ENCODE measurements at regions not wholly inside any gene's neighbourhood (a gene's known extent, or its start where the extent isn't known, plus 50 kb on each side); places are given as distances from the start of the nearest gene placed in this dataset.

- no peak for DNase-seq
These were observed 909.9 kb upstream of the ACVR2A start for GRCh38 chr2:146934921-146935320.

DNA sequence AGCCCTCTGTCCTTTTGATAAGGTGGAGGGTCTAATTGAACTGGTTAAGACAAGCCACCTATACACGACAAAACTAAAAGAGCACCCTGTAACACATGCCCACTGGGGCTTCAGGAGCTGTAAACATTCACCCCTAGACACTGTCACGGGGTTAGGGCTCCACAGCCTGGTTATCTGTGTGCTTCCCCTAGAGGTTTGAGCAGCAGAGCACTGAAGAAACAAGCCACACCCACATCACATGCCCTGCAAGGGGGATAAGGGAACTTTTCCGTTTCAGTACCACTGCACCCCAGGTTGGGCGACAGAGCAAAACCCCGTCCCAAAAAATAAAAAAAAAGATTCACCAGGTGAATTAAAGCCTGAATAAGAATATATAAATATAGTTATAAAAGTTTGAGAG, 913.7 kb upstream of the ACVR2A start:
- DNase-seq: no peak

DNA sequence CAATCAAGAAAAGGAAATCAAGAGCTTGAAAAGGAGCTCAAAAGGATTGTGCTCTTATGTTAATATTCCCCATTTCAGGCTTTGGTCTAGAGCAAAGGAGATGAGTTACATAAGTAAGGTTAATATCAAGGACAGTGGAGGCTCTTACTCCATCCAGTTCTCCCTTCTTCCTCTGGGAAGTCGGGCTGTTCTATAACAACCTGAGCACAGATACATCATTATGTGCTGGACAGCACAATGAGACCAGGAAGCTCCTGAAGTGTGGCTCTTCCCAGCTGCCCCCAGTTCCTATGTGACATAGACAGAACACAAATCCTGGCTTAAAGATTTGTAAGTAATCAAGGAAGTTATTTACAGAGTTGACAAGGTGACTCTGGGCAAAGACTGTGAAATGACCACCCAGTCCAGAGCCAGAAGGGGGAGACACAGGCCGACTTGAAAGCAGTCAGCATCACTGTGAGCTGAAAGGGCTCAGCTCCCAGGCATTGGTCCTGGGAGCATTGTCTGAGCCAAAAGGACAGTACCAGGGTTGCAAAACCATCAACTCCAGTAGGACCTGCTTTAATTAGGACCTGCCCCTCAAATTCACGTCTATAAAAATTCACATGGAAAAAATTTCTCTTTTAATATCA, 917.6 kb upstream of the ACVR2A start:
- DNase-seq: no peak

DNA sequence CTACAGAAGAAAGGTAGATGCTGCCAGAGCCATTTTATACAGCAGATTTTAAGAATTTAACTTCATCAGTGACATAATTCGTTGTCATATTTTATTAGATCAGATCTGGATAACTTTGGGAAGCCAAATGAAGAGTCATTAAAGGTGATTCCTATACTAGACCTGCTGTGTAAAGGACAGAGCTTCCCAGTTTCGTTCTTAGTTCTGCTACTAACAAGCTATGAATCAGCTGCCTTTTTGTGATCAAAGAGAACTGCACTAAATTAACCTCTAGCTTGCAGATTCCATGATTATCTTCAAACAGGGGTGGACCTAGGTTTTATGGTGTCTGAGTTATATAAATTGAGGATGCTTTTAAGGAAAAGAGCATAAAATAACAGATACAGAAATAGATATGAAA, 926.5 kb upstream of the ACVR2A start:
- DNase-seq: no peak

GRCh38 chr2:146917431-146918042, 927.3 kb upstream of the ACVR2A start:
- DNase-seq: no peak

GRCh38 chr2:146916914-146917313, 927.9 kb upstream of the ACVR2A start:
- DNase-seq: no peak

- DNase-seq: no peak
These were observed 931.4 kb upstream of the ACVR2A start for GRCh38 chr2:146913476-146913875.

DNA sequence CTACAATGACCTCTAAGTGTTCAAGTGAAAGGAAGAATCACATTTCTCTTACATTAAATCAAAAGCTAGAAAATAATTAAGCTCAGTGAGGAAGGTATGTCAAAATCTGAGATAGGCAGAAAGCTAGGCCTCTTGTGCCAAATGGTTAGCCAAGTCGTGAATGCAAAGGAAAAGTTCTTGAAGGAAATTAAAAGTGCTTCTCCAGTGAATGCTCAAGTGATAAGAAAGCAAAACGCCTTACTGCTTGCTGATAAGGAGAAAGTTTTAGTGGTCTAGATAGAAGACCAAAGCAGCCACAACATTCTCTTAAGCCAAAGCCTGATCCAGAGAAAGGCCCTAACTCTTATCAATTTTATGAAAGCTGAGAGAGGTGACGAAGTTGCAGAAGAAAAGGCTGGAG, 932.3 kb upstream of the ACVR2A start:
- DNase-seq: no peak

- no peak for DNase-seq
These were observed 936.1 kb upstream of the ACVR2A start for GRCh38 chr2:146908776-146909175.

- no peak for DNase-seq
These were observed 946.7 kb upstream of the ACVR2A start for GRCh38 chr2:146898083-146898482.

- no peak for DNase-seq
These were observed 950.3 kb upstream of the ACVR2A start for GRCh38 chr2:146894514-146894913.

- DNase-seq: no peak
These were observed 951.3 kb upstream of the ACVR2A start for GRCh38 chr2:146893500-146894041.

DNA sequence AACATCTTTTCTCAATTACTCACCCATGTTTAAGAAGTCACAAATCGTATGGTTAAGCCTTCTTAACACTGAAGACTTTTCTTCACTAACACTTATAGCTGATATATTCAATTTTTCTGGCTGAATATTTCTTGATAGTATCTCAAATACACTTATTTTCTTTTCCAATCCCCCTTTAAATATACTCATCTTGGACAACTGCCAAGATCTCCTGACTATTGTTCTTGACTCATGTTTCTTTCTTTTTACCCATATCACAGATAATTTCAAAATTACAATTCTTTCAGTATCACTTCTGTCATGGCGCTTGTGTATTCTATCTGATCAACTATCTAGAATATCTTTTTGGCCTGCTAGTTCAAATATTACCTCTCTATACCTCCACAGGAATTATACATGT, 954.3 kb upstream of the ACVR2A start:
- DNase-seq: no peak

GRCh38 chr2:146879882-146880281, 964.9 kb upstream of the ACVR2A start:
- DNase-seq: no peak

DNA sequence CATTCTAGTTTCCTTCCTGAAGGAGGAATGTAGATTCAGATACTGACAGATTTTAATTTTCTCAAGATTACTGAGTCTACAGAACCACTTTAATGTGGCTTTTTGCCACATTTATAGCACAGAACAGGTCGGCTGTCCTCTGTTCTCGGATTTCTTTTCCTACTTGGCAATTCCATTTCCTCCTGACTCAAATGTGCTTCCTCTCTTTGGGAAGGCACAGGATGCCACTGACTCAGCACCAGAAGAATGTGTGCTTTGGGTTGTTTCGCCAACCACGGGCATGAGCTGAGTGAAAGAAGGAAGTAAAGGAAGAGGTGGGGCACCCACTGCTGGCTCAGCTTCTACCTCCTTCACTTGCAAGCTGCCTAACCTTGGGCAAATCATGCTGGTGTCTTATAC, 970.6 kb upstream of the ACVR2A start:
- no peak for DNase-seq

- no peak for DNase-seq
These were observed 971.1 kb upstream of the ACVR2A start for GRCh38 chr2:146873646-146874259.

GRCh38 chr2:146873056-146873455, 971.8 kb upstream of the ACVR2A start:
- no peak for DNase-seq

GRCh38 chr2:146870691-146871090, 974.1 kb upstream of the ACVR2A start:
- no peak for DNase-seq

- no peak for DNase-seq
These were observed 975.5 kb upstream of the ACVR2A start for GRCh38 chr2:146869328-146869727.

GRCh38 chr2:146868051-146868450, 976.8 kb upstream of the ACVR2A start:
- no peak for DNase-seq

GRCh38 chr2:146867477-146867986, 977.3 kb upstream of the ACVR2A start:
- DNase-seq: no peak

GRCh38 chr2:146853741-146854444, 990.9 kb upstream of the ACVR2A start:
- DNase-seq: no peak

- no peak for DNase-seq
These were observed 992.2 kb upstream of the ACVR2A start for GRCh38 chr2:146852661-146853060.

GRCh38 chr2:146850746-146851145, 994.1 kb upstream of the ACVR2A start:
- no peak for DNase-seq
